ENCODE measurements at regions not wholly inside any gene's neighbourhood (a gene's known extent, or its start where the extent isn't known, plus 50 kb on each side); places are given as distances from the start of the nearest gene placed in this dataset.

GRCh38 chr13:81293594-81294164, 952.8 kb upstream of the SPRY2 start:
- ATAC-seq (ENCODE audit: low read depth) (no peak), DNase-seq (no peak)
- no CpG with 5 or more reads among the region's 2 CpGs for WGBS, 2 experiments (ENCODE audit: extremely low coverage in 2 of 2, insufficient read length in 1 of 2)
- Histone ChIP-seq H3K4me3 (ENCODE audit: insufficient read depth, low read depth, low read length) (no peak overlapping the region), H2AK9ac (replicated peaks; ENCODE audit: low read depth, low read length, poor library complexity) (no peak overlapping the region), H3K56ac (ENCODE audit: extremely low read depth, insufficient read depth, low read length) (no peak overlapping the region), H2BK120ac (ENCODE audit: low read depth, low read length) (no peak overlapping the region), H4K20me1 (ENCODE audit: insufficient read depth, low read length) (no peaks in the 10 kb centered on the region), H2AFZ (replicated peaks; ENCODE audit: low read length, poor library complexity) (no peak overlapping the region), H2AK5ac (ENCODE audit: low read depth, low read length) (no peak overlapping the region), H3K14ac (replicated peaks; ENCODE audit: low read depth, low read length) (no peak overlapping the region), H2BK5ac (ENCODE audit: low read depth, low read length, poor library complexity, severe bottlenecking) (no peak overlapping the region), H3K79me1 (ENCODE audit: low read depth in 1 of 2, low read length in 2 of 2) (no peaks in the 10 kb centered on the region), H3K4me1 (ENCODE audit: control insufficient read depth, insufficient read depth, low read length) (no peaks in the 10 kb centered on the region), H3K9me1 (ENCODE audit: insufficient read depth, low read length) (no peaks in the 10 kb centered on the region), H4K91ac (ENCODE audit: insufficient read depth, low read depth, low read length) (no peak overlapping the region), H2BK20ac (ENCODE audit: low read depth, low read length) (no peak overlapping the region), H3K23ac (ENCODE audit: low read depth, low read length) (no peak overlapping the region), H3K18ac (ENCODE audit: low read depth, low read length) (no peak overlapping the region), H3K27me3 (ENCODE audit: control insufficient read depth, insufficient read depth, low read length) (no peaks in the 10 kb centered on the region), H4K5ac (ENCODE audit: low read depth, low read length) (no peak overlapping the region), H3K9ac (ENCODE audit: low read depth, low read length) (no peak overlapping the region), H3K9me3 (ENCODE audit: control insufficient read depth, insufficient read depth, low read length) (peaks cover 3% of the 10 kb centered on the region; the same call in 1 of the 2 replicates), H2BK15ac (ENCODE audit: low read depth, low read length) (no peak overlapping the region), H4K8ac (ENCODE audit: low read depth in 2 of 2, low read length in 2 of 2) (no peak overlapping the region), H3K27ac (ENCODE audit: insufficient read depth, low read length) (no peak overlapping the region), H3K4me2 (ENCODE audit: low read depth, low read length) (no peak overlapping the region), H3K36me3 (ENCODE audit: control insufficient read depth, insufficient read depth, low read length) (no peaks in the 10 kb centered on the region), H3K4ac (ENCODE audit: low read depth, low read length) (no peak overlapping the region)
- ChIA-PET POLR2A (ENCODE audit: unreplicated experiment) (no interaction called here), CTCF (no interaction called here)
- in situ Hi-C loops (cut with MboI; ENCODE audit: low sequenced_read_pairs), result no loop called here
- dilution Hi-C loops (cut with HindIII; ENCODE audit: low sequenced_read_pairs, unreplicated experiment), result no loop called here
- TF ChIP-seq, protein P1, sequence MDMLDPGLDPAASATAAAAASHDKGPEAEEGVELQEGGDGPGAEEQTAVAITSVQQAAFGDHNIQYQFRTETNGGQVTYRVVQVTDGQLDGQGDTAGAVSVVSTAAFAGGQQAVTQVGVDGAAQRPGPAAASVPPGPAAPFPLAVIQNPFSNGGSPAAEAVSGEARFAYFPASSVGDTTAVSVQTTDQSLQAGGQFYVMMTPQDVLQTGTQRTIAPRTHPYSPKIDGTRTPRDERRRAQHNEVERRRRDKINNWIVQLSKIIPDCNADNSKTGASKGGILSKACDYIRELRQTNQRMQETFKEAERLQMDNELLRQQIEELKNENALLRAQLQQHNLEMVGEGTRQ (IDR thresholded peaks at IDR 0.05; ENCODE audit: low read depth, low read length), result no peak
- TF ChIP-seq MAFK (IDR thresholded peaks at IDR 0.05; ENCODE audit: low read depth, low read length), result peak; percentile 53; the same call in 1 of the 2 replicates
- BruUV-seq (replicated peaks), result no TSS peak
- intact Hi-C loops (cut with micrococcal nuclease), result no loop called here

Data from IMR-90 (cell line).